ENCODE measurements at regions not wholly inside any gene's neighbourhood (a gene's known extent, or its start where the extent isn't known, plus 50 kb on each side); places are given as distances from the start of the nearest gene placed in this dataset.
"Not testable (repeated sequence)": the region's sequence is repeated elsewhere in the genome, so short reads cannot be mapped to it uniquely, and the experiment has no call there.

DNA sequence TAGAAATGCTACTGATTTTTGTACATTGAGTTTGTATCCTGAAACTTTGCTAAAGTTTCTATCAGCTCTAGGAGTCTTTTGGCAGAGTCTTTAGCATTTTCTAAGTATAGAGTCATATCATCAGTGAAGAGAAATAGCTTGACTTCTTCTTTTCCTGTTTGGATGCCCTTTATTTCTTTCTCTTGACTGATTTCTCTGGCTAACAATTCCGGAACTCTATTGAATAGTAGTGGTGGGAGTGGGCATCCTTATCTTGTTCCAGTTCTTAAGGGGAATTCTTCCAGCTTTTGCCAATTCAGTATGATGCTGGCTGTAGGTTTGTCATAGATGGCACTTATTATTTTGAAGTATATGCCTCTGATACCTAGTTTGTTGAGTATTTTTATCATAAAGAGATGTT is 197.7 kb downstream of the AASDHPPT start:
- DNase-seq = no peak
- intact Hi-C loops (cut with DNase I) = no loop called here

DNA sequence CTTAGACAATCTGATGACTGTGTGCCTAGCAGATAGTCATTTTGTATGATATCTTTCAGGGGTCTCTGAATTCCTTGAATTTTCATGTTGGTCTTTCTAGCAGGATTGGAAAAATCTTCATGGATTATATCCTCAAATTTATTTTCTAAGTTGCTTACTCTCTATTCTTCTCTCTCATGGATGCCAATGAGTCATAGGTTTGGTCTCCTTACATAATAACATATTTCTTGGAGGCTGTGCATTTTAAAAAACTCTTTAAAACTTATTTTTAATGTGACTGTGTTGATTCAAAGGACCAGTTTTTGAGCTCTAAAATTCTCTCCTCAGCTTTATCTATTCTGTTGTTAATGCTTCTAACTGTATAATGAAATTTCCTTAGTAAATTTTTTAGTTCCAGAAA is 198.7 kb downstream of the AASDHPPT start:
- intact Hi-C loops (cut with DNase I) = no loop called here

DNA sequence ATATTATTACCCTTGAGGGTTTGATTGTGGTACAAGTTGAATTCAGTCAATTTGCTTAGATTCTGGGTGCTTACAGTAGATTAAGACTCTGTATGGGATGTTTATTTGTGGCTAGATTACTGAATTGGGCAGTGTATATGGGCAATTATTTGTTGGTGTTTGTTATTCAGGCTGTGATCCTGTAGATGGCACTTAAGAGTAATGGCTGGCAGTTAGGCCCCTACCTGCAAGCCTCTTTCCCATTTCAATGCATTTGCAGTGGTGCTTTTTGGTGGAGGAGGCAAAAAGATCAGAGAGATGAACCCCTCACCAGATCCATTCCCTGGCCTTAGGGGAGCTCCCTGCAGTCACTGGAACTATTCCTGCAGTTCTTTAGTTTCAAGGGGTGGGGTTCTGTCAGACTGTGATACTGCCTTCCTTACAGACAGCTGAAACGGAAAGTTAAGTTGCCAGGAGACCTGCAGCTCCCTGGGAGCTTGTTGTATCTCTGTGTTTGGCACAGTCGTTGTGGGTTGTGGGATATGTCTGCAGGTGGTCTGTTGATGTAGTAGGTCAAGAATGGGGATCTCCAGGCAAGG is 199.5 kb downstream of the AASDHPPT start:
- no peak for DNase-seq
- intact Hi-C loops (cut with DNase I) = no loop called here

More for the DNA sequence above, 198.7 kb downstream of the AASDHPPT start:
- DNase-seq = no peak

DNA sequence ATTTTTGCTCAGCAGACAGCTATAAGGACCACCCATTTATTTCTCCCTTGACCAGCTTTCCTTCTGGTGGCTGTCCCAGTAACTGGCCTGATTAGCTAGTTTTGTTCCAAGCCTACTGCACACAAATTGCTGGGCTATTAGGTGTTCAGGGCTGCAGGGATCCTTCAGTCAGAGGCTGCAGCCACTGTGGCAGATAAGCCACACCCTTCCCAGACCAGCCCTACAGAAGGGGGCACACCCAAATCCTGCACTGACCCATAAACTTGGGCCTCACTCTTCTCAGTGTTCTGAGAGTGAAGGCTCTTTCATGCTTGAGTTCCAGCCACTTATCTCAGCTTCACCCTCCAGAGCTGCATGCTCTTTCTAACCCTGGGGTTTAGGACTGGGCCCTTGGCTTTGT is 200.0 kb downstream of the AASDHPPT start:
- intact Hi-C loops (cut with DNase I) = no loop called here
- no peak for DNase-seq

DNA sequence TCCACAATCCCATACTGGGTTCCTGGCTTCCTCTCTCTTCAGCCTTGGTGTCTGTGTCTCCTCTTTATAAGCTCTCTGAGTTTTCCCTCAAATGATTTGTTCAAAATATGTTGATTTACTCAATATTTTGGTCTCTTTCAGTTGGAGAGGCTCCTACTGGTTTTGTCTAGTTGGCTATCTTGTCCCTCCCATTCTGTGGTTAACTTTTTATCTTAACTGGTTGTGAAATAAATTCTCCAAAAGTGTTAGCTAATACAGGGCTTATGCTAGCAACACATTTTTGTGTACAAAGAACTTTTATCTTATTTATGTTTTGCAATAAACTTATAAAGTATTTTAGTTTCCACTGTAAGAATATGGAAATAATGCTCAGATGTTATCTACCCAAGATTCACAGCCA is 200.9 kb downstream of the AASDHPPT start:
- intact Hi-C loops (cut with DNase I) = no loop called here

DNA sequence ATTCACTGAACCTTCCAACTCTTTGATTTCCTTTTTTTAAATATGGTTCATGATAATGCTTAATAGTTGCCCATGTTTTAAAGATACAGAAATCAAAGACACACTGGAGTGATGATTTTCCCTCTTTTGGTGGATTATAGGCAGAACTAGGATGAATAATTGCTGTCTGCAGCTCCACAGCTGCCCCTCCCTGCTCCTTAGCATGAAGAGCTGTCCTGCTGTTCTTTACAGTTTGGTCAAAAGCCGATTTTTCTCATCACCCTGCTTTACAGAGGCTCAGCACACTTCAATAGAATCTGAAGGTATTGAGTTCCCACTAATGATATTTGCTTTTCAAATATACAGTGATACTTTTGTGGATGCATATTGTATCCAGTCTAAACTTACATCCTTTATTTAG is 202.6 kb downstream of the AASDHPPT start:
- DNase-seq = no peak
- intact Hi-C loops (cut with DNase I) = no loop called here

More for the DNA sequence above, 200.9 kb downstream of the AASDHPPT start:
- no peak for DNase-seq

DNA sequence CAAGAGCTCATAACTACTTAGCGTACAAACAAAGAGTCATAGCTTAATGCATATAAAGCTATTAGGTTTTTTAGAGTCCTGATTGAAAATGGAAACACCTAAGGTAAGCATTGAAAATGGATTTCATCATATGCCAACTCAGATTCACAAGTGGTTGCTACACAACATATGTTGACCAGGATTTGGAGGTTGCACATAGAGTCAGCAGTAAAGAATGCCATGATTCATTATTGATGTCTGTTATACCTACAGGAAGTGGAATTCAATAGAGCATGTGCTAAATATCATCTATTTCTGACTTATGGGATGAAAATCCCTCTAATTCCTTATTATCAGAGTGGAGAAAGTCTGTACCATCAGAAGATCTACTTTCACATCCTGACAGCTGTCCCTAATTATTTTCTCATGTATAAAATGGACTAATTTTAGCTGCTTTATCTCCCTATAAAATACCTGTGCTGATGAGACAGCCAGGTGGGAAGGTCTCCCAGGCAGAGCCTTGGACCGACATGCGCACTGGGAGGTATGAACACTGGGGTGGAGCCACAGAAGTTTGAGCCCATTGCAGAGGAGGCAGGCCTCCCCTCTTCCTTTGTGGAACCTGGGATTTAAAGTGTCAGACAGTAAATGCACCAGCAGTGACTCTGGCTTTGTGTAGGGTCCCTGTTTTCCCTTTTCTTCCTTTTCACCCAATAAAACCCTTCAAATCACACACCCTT is 204.2 kb downstream of the AASDHPPT start:
- no peak for DNase-seq
- intact Hi-C loops (cut with DNase I) = no loop called here

DNA sequence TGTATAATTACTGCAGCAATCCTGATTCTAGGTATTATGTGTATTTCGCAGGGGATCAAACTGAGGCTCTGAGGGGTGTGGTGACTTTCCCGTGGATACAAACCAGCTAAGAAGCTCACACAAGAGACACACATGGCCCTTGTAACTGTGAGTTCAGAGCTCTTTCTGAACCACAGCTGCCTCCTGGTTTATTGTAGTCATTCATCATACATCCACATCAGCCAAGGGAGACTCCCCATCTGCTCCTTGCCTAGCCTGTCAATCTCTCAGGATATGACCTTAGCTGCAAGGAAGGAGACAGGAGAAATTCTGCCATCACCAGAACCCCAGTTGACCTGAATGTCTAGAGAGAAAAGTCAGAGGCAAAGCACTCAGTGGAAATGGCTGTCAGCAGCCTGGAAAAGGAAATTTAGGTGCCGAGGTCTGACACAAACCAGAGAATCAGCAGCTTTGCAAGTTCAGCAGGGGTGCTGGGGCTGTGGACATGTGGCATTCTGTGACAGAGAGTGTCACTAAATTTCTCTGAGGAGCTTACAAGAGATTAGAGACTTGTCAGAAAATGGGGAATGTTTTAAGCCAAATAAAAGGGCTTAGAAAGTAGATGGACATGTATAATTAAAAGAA is 209.5 kb downstream of the AASDHPPT start:
- intact Hi-C loops (cut with DNase I) = no loop called here
- no peak for DNase-seq

DNA sequence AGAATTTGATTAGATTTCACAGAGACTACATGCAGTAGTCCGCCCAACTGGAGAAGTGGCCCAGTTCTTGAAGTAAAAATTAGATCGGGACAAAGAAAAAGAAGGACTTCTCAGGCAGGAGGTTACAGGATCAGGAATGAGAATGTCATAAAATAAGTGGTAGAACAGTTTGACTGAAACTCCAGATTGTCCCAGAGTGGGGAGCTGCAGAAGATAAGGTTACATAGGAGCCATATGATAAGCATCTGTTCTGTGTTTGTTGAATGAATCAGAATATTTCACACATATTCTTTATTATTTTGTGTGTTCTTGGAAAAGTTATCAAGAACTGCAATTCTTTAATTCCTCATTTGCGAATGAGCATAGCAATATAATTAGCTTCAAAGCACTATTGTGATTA is 210.6 kb downstream of the AASDHPPT start:
- no peak for DNase-seq
- intact Hi-C loops (cut with DNase I) = no loop called here

DNA sequence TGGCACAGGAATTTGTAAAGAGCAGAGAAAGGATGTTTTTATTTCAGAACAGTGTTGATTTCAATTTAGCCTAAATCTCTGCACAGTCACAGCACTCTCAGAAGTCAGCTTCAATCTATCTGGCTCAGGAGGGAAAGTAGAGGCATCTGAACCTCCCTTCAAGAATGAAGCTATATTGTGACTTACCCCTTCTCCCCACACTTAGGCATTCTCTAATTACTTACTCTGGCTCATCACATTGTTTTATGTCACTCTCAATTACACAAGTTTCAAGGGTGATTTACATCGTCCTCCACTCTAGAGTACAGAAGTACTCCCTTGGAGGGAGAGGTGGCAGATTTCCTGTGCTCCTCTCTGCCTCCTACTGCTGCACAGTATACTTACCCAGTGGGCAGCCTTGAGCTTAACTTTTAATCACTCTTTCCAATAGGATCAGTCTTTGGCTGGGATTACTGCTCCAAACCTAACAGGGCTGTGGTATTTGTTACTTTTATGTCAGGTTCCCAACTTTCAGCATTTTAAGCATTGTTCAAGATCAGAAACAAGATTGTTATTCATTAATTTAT is 211.4 kb downstream of the AASDHPPT start:
- intact Hi-C loops (cut with DNase I) = no loop called here
- DNase-seq = no peak

DNA sequence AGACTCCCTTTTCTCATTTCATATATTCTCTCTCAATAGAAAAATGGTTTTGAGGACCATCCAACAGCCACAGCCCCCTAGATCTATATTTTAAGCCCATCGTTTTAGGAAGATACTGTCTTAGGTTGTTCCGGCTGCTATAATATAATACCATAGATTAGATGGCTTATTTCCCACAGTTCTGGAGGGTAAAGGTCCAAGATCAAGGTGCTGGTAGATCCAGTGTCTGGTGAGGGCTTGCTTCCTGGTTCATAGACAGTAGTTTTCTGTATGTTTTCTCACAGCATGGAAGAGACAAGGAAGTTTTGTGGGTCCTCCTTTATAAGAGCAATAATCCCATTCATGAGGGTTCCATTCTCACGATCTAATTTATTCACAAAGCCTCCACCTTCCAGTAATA is 215.1 kb downstream of the AASDHPPT start:
- intact Hi-C loops (cut with DNase I) = no loop called here
- DNase-seq = no peak

DNA sequence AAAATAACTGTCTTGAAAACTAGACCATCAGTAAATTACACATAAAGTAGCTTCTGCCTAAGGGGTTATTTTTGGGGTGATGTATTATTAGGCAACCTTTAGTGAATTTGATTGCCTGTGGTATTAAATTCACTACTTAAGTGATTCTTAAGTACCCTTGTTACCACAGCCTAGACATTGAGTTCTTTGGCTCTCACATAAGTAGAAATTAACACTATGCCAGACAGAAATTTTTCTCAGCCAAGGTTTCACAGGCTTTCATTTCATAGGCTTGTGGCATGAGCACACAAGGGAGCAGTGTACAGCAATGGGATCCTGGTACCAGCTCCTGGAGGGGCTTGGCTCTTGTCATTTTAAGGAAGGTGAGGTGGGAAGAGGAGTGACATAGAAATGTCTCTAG is 218.5 kb downstream of the AASDHPPT start:
- DNase-seq = no peak

DNA sequence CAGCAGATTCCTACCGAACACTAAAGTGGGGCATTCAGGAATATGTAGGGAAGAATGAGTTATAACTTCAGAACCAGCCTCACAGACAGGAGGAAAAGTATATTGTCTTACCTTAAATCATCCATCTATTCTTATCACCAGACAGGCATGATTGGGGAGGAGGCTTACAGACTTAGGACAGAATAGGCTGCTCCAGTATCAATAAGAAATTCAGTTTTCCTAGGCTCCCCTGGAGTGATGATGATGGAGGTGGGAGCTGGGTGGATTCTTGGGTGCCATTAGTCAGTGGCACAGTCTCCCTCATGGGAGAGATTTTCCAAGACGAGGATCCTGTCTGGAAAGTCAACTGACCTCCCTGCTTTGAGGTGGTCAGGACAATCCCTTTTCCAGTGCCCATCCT is 225.0 kb downstream of the AASDHPPT start:
- DNase-seq = no peak
- intact Hi-C loops (cut with DNase I) = no loop called here

More for the DNA sequence above, 218.5 kb downstream of the AASDHPPT start:
- intact Hi-C loops (cut with DNase I) = no loop called here

DNA sequence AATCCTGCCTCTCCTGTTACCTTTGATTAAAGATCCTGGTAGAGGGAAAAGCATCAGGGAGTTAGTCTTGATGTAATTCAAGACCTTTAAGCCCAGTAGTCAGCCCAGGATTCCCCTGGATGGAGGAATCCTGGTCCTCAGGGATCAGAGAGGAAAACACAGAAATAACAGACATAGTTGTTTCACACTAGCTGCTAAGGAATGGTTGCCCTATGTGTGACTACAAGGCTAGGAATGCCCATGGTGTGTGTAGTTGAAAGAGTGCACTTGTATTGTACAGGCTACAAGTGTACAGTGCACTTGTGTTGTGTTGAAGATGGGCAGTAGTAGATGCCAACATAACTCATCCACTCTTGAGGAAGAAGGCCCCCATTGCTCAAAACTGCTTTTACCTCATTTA is 226.8 kb downstream of the AASDHPPT start:
- DNase-seq = no peak
- intact Hi-C loops (cut with DNase I) = no loop called here

DNA sequence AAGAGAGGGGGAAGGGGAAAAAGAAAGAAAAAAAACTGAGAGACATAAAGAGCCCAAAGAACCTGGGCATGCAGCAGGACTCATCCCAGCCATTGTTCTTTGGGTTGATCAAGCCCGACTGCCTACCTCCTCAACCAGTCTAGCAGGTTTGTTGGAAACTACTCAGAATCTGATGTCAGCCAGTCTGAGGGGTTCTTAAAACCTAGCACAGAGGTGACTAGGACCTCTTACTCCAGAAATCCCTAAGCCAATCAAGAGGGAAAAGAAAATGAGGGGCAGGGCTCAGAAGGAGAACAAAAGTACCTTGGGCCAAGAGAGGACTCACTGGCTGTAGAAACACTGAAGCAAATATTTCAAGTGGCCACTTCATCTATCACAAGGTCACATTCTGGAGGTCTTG is 228.0 kb downstream of the AASDHPPT start:
- intact Hi-C loops (cut with DNase I) = no loop called here
- DNase-seq = no peak

DNA sequence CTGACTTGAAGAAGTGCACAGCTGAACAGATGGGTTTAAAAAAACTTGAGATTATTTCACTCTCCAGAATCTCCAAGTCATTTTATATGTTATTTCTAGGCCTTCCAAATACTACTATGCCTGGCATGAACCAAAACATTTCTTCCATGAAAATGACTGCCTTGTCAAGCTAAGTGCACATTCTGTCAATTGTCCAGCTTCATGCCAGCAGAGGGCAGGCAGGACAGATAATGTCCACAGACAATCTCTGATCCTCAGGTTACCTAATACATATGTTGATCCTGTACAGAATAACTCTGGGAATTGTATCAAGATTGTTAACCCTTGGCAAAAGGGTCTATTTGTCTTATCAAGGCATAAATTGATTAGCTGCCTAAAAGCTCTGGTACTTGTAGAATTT is 229.5 kb downstream of the AASDHPPT start:
- intact Hi-C loops (cut with DNase I) = no loop called here
- DNase-seq = no peak

DNA sequence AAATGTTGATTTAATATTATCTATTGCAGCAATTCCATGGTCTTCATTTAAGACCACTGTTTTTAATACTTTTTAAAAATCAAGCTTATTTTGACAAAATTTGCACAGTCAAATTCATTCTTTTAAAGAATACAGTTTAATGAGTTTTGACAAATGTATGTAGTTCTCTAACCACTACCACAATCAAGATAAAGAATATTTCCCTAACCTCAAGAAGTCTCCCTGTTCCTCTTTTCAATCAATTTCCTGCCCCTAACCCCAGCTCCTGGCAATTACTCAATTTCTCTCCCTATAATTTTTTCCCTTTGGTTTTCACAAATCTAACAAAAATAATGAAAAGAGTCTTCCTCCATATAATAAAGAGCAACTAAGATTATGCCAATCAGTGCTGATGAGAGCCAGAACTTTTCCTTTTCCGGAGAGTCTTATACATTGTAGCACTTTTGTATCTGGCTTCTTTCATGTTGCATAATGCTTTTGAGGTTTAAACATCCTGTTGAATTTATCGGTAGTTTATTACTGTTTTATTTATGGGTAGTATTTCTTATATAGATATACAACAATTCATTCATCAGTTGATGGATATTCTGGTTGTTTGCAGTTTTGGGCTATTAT is 231.7 kb downstream of the AASDHPPT start:
- intact Hi-C loops (cut with DNase I) = no loop called here
- DNase-seq = no peak

DNA sequence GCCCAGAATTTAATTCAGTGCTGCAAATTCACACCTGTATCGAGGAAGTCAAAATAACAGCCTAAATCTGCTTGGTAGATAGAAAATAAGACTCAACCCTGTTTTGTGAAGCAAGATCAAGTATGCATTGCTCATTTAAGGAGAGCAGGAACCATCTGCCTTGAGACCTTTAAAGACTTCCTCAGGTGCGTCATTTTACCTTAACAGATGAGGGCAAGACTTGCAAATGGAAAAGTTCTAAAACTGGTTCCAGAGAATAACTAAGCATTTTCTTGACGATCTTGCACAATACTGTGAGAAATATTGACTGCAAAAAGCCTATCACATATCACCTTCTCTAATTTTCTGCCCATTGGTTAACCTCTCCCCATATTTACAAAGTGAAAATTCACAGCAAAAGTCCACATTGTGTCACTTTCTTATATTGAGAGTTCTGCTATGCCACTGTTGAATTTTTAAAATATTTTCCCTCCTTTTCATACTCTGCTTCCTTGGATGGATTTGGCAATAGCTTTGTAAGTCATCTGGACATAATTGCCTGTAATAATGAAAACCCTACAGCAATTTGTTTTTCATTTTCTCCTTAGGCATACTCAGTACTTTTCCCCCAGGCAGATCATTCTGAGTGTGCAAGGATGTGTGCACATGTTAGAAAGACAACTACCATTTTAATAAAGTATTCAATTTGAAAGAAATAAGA is 234.2 kb downstream of the AASDHPPT start:
- intact Hi-C loops (cut with DNase I) = no loop called here
- DNase-seq = no peak

DNA sequence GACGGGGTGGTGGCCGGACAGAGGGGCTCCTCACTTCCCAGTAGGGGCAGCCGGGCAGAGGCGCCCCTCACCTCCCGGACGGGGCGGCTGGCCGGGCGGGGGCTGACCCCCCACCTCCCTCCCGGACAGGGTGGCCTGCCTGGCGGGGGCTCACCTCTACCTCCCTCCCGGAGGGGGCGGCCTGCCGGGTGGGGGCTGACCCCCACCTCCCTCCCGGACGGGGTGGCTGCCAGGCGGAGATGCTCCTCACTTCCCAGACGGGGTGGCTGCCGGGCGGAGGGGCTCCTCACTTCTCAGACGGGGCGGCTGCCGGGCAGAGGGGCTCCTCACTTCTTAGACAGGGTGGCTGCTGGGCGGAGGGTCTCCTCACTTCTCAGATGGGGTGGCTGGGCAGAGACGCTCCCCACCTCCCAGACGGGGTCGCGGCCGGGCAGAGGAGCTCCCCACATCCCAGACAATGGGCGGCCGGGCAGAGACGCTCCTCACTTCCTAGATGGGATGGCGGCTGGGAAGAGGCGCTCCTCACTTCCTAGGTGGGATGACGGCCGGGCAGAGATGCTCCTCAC is 239.8 kb downstream of the AASDHPPT start:
- intact Hi-C loops (cut with DNase I) = not testable (repeated sequence)
- DNase-seq = peak in 2 of 10 donors; percentile 66 to 81

DNA sequence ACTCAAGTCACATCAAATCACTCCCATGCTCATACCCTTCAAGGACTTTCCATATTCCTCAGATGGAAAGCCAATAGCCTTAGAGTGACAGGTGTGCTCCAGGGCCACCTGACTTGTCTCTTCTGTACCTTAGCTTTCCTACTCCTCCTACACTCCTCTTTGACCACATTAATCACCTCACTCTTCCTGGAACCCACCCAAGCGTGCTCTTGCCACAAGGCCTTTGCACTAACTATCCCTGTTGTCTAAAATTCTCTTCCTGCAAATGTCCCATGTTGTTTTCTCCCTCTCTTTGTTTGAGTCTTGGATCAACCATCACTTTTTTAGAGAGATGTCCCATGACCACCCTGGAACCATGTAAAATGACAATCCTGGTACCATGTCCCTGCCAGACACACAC is 244.1 kb downstream of the AASDHPPT start:
- no peak for DNase-seq
- intact Hi-C loops (cut with DNase I) = no loop called here
